Esophagus muscularis mucosa (tissue), 4 donors: ENCODE measurements at regions not wholly inside any gene's neighbourhood (a gene's known extent, or its start where the extent isn't known, plus 50 kb on each side); places are given as distances from the start of the nearest gene placed in this dataset.
A peak's percentile ranks its signal among the peaks of the same experiment; 100 is the strongest.

Experiments used
- DNase-seq: peaks from one replicate; pipeline ENCODE4 v3.0.0-alpha.2; 2017; ENCODE audit errors: extremely low spot score
- H3K27ac ChIP-seq, 4 donors: fragments of 200-600 bp; sonication (generic); replicated peaks in 1 of 4; 1 replicate in 3 of 4; 2 replicates in 1 of 4; pipeline ENCODE4 v1.5.1; 2016 to 2019; ENCODE audit warnings: mild to moderate bottlenecking in 1 of 4
- H3K27me3 ChIP-seq, 4 donors: fragments of 200-600 bp; sonication (generic); one replicate each; pipeline versions ENCODE4 v1.5.1 to v1.6.0; 2016 to 2019
- H3K36me3 ChIP-seq, 4 donors: fragments of 200-600 bp; sonication (generic); one replicate each; pipeline ENCODE4 v1.5.1; 2016 to 2019
- H3K4me1 ChIP-seq, 4 donors: fragments of 200-600 bp; sonication (generic); one replicate each; pipeline ENCODE4 v1.5.1; 2016 to 2019
- H3K4me3 ChIP-seq, 4 donors: fragments of 200-600 bp; sonication (generic); 1 replicate in 2 of 4; 2 replicates in 2 of 4; pipeline ENCODE4 v1.5.1; 2016 to 2019; ENCODE audit warnings: mild to moderate bottlenecking in 4 of 4, moderate library complexity in 1 of 4
- H3K9me3 ChIP-seq, 4 donors: fragments of 200-600 bp; sonication (generic); 1 replicate in 3 of 4; 2 replicates in 1 of 4; pipeline ENCODE4 v1.5.1; 2016 to 2019
- CTCF ChIP-seq, 3 experiments: fragments of 200-600 bp in 2 of 3; fragments of 450-650 bp in 1 of 3; sonication (generic) in 2 of 3; IDR thresholded peaks; one replicate each; pipeline ENCODE4 v1.5.1; 2017 to 2019; ENCODE audit warnings: antibody characterized with exemption in 3 of 3, mild to moderate bottlenecking in 2 of 3, moderate library complexity in 1 of 3
- EP300 ChIP-seq: sonication (generic); formaldehyde crosslinking; IDR thresholded peaks from one replicate; pipeline ENCODE4 v1.6.1; 2017; ENCODE audit warnings: antibody characterized with exemption
- POLR2A ChIP-seq: fragments of 450-650 bp; IDR thresholded peaks from one replicate; pipeline ENCODE4 v1.6.1; 2017; ENCODE audit warnings: antibody characterized with exemption, moderate library complexity, mild to moderate bottlenecking, low read depth
- POLR2AphosphoS5 ChIP-seq, 2 donors: sonication (generic); formaldehyde crosslinking; IDR thresholded peaks; one replicate each; pipeline ENCODE4 v1.6.1; 2017; ENCODE audit warnings: antibody characterized with exemption in 2 of 2
- WGBS: methylation state at CpG from one replicate; pipeline ENCODE4 v1.1.5; 2018; 5-methylcytosine and 5-hydroxymethylcytosine counted together
- intact Hi-C: fragments of 100-400 bp; cut with DNase I; formaldehyde crosslinking; loops from one replicate; pipeline ENCODE4 v1.15.1; 2023

DNA sequence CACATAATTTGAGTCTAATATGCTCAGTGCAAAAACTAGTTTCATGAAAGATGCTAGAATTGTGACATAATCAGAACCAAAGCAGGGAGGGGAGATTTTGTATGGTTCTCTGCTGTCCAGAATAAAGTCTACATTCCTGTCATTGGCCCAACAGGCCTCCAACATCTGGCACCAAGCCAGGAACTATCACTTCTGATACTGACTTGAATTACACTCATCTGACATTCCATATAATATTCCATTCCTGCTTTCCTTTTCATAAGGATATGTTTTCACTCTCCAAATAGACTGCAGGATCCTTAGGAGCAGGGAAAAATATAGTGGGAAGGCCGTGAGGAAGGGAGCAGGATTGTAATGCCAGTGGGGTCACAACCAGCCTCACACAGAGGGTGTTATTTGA is 84.6 kb upstream of the BTN3A2 start:
- TF ChIP-seq POLR2A (no peak), CTCF (IDR thresholded peaks at IDR 0.05) (no peak), POLR2AphosphoS5 (IDR thresholded peaks at IDR 0.05) (no peak), EP300 (no peak)

DNA sequence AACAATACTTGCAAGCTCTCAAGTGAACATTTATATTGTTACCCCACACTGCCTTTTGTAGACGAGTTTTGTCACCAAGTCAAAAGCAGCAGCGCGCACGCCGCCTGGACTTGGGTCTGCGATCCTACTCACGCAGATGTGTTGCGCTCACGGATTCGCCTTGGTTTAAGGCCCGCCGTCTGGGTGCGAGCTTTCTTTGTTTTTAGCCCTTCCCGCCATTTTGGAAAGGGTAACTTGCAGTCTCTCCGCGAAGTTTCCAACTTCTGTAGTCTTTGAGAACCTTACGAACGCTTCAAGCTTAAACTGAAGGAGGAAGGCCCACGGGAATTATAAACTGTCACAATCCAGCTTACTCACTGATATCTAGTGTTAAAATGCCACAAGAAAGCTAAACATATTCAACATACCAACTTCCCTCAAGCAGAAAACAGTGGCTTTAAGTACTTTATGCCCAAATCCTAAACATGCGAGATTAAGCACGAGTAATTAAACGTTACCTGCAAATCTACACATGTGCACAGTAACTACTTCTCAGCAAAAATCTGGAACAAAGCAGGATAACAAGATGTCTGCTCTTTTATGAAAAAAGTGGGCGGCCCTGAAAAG is 80.4 kb upstream of the BTN3A2 start:
- H3K27me3 ChIP-seq, result no peaks in the 10 kb centered on the region
- H3K4me3 ChIP-seq, result peak overlapping the region; percentile 62 to 80 (median 68)
- peaks cover 7 to 27% (median 21%) of the 10 kb centered on the region in 4 donors for H3K4me1 ChIP-seq
- H3K9me3 ChIP-seq, result peaks cover 0 to 5% (median 0%) of the 10 kb centered on the region in 4 donors
- intact Hi-C loops, result loop anchor here (10.0 kb wide), 1 partner anchor 840 kb away; no protein-coding TSS in a partner anchor
- peaks cover 0 to 12% (median 6%) of the 10 kb centered on the region in 4 donors for H3K36me3 ChIP-seq
- no peak for DNase-seq
- H3K27ac ChIP-seq, result peak overlapping the region; percentile 91 to 97 (median 94)
- TF ChIP-seq POLR2A (no peak), CTCF (IDR thresholded peaks at IDR 0.05) (no peak), EP300 (no peak), POLR2AphosphoS5 (IDR thresholded peaks at IDR 0.05) (peak; percentile 18 to 69)
- under 1% methylated on average over 23 of the region's 23 CpGs for WGBS

More for the DNA sequence above, 84.6 kb upstream of the BTN3A2 start:
- Histone ChIP-seq H3K27ac (no peak overlapping the region), H3K4me1 (peaks cover 7 to 22% (median 19%) of the 10 kb centered on the region in 4 donors), H3K4me3 (no peak overlapping the region), H3K9me3 (no peaks in the 10 kb centered on the region), H3K36me3 (peaks cover 0 to 12% (median 6%) of the 10 kb centered on the region in 4 donors), H3K27me3 (no peaks in the 10 kb centered on the region)
- DNase-seq, result no peak
- 95% methylated on average over 1 of the region's 1 CpG for WGBS
- intact Hi-C loops, result loop anchor here (10.0 kb wide), 1 partner anchor 844 kb away; no protein-coding TSS in a partner anchor

DNA sequence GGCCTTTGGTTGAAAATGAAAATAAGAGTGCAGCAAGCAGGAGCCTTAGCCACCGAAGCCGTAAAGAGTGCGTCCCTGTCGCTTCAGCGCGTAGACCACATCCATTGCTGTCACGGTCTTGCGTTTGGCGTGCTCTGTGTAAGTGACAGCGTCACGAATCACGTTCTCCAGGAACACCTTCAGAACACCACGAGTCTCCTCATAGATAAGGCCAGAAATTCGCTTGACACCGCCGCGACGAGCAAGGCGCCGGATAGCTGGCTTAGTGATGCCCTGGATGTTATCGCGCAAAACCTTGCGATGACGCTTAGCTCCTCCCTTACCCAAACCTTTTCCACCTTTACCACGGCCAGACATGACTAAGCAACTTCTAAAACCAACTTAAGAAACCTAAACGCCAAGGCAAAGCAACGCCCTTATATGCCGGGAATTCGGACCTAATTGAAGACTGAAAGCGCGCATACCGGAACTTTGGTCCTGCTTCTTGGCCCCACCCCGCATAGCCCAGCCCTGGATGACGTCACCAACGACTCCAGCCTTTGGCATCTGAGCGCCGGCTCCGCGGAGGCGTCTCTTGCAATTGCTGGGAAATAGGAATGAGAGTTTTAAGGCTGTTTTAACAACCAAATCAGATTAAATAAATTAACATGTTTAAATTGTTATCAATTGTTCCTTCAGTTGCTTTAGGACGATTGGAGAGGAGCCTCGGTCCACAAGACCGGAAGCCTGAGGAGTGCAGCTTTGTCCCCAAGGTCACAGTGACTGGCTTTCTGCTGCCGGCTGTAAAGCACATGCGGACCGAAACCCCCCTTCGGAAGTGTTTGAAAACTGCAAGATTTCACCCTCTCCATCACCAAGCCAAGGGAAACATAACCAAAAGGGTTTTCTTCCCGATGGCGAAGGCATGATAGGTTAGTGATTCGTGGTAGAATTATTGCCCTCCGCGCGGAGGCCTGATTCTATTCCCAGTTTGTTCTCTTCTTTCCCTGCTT is 79.6 kb upstream of the BTN3A2 start:
- H3K27me3 ChIP-seq, result no peaks in the 10 kb centered on the region
- peak overlapping the region; percentile 62 to 80 (median 68) for H3K4me3 ChIP-seq
- H3K4me1 ChIP-seq, result peaks cover 7 to 27% (median 21%) of the 10 kb centered on the region in 4 donors
- TF ChIP-seq POLR2A (no peak), POLR2AphosphoS5 (IDR thresholded peaks at IDR 0.05) (peak; percentile 94 to 97), EP300 (no peak), CTCF (IDR thresholded peaks at IDR 0.05) (no peak)
- intact Hi-C loops, result loop anchor here (10.0 kb wide), 1 partner anchor 839 kb away; no protein-coding TSS in a partner anchor
- H3K36me3 ChIP-seq, result peaks cover 0 to 7% (median 5%) of the 10 kb centered on the region in 4 donors
- peak; percentile 100 for DNase-seq
- H3K27ac ChIP-seq, result peak overlapping the region; percentile 91 to 97 (median 94)
- under 1% methylated on average over 38 of the region's 53 CpGs for WGBS
- H3K9me3 ChIP-seq, result peaks cover 0 to 5% (median 0%) of the 10 kb centered on the region in 4 donors

GRCh38 chr6:26286168-26286877 is 78.7 kb upstream of the BTN3A2 start:
- intact Hi-C loops, result loop anchor here (10.0 kb wide), 1 partner anchor 838 kb away; no protein-coding TSS in a partner anchor
- H3K4me3 ChIP-seq, result peak overlapping the region; percentile 62 to 80 (median 68)
- H3K27ac ChIP-seq, result peak overlapping the region; percentile 91 to 97 (median 94)
- peaks cover 7 to 27% (median 21%) of the 10 kb centered on the region in 4 donors for H3K4me1 ChIP-seq
- no peaks in the 10 kb centered on the region for H3K27me3 ChIP-seq
- DNase-seq, result peak; percentile 96
- no peaks in the 10 kb centered on the region for H3K36me3 ChIP-seq
- TF ChIP-seq POLR2AphosphoS5 (IDR thresholded peaks at IDR 0.05) (peak; percentile 58 to 84), POLR2A (no peak), EP300 (no peak)
- WGBS, result 6% methylated on average over 18 of the region's 18 CpGs
- H3K9me3 ChIP-seq, result peaks cover 0 to 5% (median 0%) of the 10 kb centered on the region in 4 donors
